ENCODE measurements at regions not wholly inside any gene's neighbourhood (a gene's known extent, or its start where the extent isn't known, plus 50 kb on each side); places are given as distances from the start of the nearest gene placed in this dataset.

GRCh38 chr1:30405081-30405480 lies 318.3 kb downstream of the MATN1 start:
- no peak for TF ChIP-seq POLR2A (IDR thresholded peaks at IDR 0.05; ENCODE audit: low read depth, low read length)
- TF ChIP-seq EZH2 (IDR thresholded peaks at IDR 0.05; ENCODE audit: borderline replicate concordance, control insufficient read depth, low read depth, low read length) = no peak
- no peak for TF ChIP-seq POLR2AphosphoS5 (IDR thresholded peaks at IDR 0.05; ENCODE audit: low read length)
- TF ChIP-seq CTCF (IDR thresholded peaks at IDR 0.05 in 2 of 3, conservative IDR thresholded peaks at IDR 0.05 in 1 of 3; ENCODE audit: control insufficient read depth in 2 of 3, extremely low read depth in 1 of 3, insufficient read depth in 1 of 3, low read depth in 3 of 3, low read length in 3 of 3) = no peak
- no peak for TF ChIP-seq ATF3 (IDR thresholded peaks at IDR 0.05; ENCODE audit: borderline replicate concordance, extremely low read depth, low read depth, low read length)
- TF ChIP-seq, protein P1, sequence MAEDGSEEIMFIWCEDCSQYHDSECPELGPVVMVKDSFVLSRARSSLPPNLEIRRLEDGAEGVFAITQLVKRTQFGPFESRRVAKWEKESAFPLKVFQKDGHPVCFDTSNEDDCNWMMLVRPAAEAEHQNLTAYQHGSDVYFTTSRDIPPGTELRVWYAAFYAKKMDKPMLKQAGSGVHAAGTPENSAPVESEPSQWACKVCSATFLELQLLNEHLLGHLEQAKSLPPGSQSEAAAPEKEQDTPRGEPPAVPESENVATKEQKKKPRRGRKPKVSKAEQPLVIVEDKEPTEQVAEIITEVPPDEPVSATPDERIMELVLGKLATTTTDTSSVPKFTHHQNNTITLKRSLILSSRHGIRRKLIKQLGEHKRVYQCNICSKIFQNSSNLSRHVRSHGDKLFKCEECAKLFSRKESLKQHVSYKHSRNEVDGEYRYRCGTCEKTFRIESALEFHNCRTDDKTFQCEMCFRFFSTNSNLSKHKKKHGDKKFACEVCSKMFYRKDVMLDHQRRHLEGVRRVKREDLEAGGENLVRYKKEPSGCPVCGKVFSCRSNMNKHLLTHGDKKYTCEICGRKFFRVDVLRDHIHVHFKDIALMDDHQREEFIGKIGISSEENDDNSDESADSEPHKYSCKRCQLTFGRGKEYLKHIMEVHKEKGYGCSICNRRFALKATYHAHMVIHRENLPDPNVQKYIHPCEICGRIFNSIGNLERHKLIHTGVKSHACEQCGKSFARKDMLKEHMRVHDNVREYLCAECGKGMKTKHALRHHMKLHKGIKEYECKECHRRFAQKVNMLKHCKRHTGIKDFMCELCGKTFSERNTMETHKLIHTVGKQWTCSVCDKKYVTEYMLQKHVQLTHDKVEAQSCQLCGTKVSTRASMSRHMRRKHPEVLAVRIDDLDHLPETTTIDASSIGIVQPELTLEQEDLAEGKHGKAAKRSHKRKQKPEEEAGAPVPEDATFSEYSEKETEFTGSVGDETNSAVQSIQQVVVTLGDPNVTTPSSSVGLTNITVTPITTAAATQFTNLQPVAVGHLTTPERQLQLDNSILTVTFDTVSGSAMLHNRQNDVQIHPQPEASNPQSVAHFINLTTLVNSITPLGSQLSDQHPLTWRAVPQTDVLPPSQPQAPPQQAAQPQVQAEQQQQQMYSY (CRISPR knock-in tag; IDR thresholded peaks at IDR 0.05) = no peak
- no peak for TF ChIP-seq EP300 (IDR thresholded peaks at IDR 0.05; ENCODE audit: borderline replicate concordance in 1 of 2, control insufficient read depth in 1 of 2, low read depth in 2 of 2, low read length in 2 of 2)
- no peak for TF ChIP-seq TAF1 (IDR thresholded peaks at IDR 0.05; ENCODE audit: borderline replicate concordance, low read depth, low read length)
- TF ChIP-seq BHLHE40 (IDR thresholded peaks at IDR 0.05; ENCODE audit: borderline replicate concordance in 1 of 2, low read depth in 2 of 2, low read length in 1 of 2) = no peak
